H9 (cell line): ENCODE measurements at regions not wholly inside any gene's neighbourhood (a gene's known extent, or its start where the extent isn't known, plus 50 kb on each side); places are given as distances from the start of the nearest gene placed in this dataset.

ENCODE experiments used
- DNase-seq: peaks from one replicate; pipeline ENCODE4 v3.0.0-alpha.2; 2017
- H2AFZ ChIP-seq: one replicate; pipeline ENCODE4 v1.6.1; 2013; ENCODE audit warnings: mild to moderate bottlenecking, low read length, control low read depth, moderate library complexity
- H2AK5ac ChIP-seq: 2 replicates; pipeline ENCODE4 v1.6.1; 2013; ENCODE audit warnings: low read length, control low read depth, mixed read lengths; ENCODE audit not compliant: insufficient read length
- H2BK120ac ChIP-seq: one replicate; pipeline ENCODE4 v1.6.1; 2013; ENCODE audit warnings: low read depth, mild to moderate bottlenecking, low read length, control low read depth, inconsistent platforms; ENCODE audit not compliant: poor library complexity, severe bottlenecking
- H2BK12ac ChIP-seq: 2 replicates; pipeline ENCODE4 v1.6.1; 2013; ENCODE audit warnings: low read length, control low read depth, mixed read lengths, low read depth; ENCODE audit not compliant: insufficient read length
- H2BK15ac ChIP-seq: 2 replicates; pipeline ENCODE4 v1.6.1; 2013; ENCODE audit warnings: low read depth, low read length, control low read depth
- H2BK20ac ChIP-seq: one replicate; pipeline ENCODE4 v1.6.1; 2013; ENCODE audit warnings: low read depth, mild to moderate bottlenecking, low read length, control low read depth, inconsistent platforms; ENCODE audit not compliant: poor library complexity, severe bottlenecking
- H2BK5ac ChIP-seq: 2 replicates; pipeline ENCODE4 v1.6.1; 2013; ENCODE audit warnings: low read length, control low read depth, mixed read lengths; ENCODE audit not compliant: insufficient read length
- H3K14ac ChIP-seq: 2 replicates; pipeline ENCODE4 v1.6.1; 2013; ENCODE audit warnings: low read length, control low read depth; ENCODE audit not compliant: insufficient read depth
- H3K18ac ChIP-seq: 2 replicates; pipeline ENCODE4 v1.6.1; 2013; ENCODE audit warnings: low read depth, mild to moderate bottlenecking, mixed read lengths, low read length, control low read depth; ENCODE audit not compliant: insufficient read length
- H3K23ac ChIP-seq: 2 replicates; pipeline ENCODE4 v1.6.1; 2013; ENCODE audit warnings: low read length, control low read depth, mixed read lengths, low read depth; ENCODE audit not compliant: insufficient read length
- H3K23me2 ChIP-seq: 2 replicates; pipeline ENCODE4 v1.6.1; 2013; ENCODE audit warnings: low read depth, mild to moderate bottlenecking, mixed read lengths, low read length, control low read depth; ENCODE audit not compliant: insufficient read length, poor library complexity, severe bottlenecking
- H3K27ac ChIP-seq: 2 replicates; pipeline ENCODE4 v1.5.1; 2013; ENCODE audit warnings: low read length, control low read depth, mixed read lengths, low read depth; ENCODE audit not compliant: insufficient read length
- H3K27me3 ChIP-seq: 2 replicates; pipeline ENCODE4 v1.6.1; 2013; ENCODE audit warnings: low read length, control low read depth, inconsistent platforms; ENCODE audit not compliant: insufficient read depth
- H3K4ac ChIP-seq: 2 replicates; pipeline ENCODE4 v1.6.1; 2013; ENCODE audit warnings: low read depth, mild to moderate bottlenecking, control low read depth, inconsistent platforms, low read length, moderate library complexity
- H3K4me1 ChIP-seq: 2 replicates; pipeline ENCODE4 v1.6.1; 2013; ENCODE audit warnings: low read length, control low read depth, inconsistent platforms; ENCODE audit not compliant: insufficient read depth
- H3K4me2 ChIP-seq: 2 replicates; pipeline ENCODE4 v1.6.1; 2013; ENCODE audit warnings: low read length, control low read depth, mixed read lengths; ENCODE audit not compliant: insufficient read length, insufficient read depth
- H3K56ac ChIP-seq: 2 replicates; pipeline ENCODE4 v1.6.1; 2013; ENCODE audit warnings: low read depth, mild to moderate bottlenecking, mixed read lengths, low read length, control low read depth; ENCODE audit not compliant: insufficient read length
- H3K79me1 ChIP-seq: 2 replicates; pipeline ENCODE4 v1.6.1; 2013; ENCODE audit warnings: low read depth, mild to moderate bottlenecking, moderate library complexity, low read length, control low read depth, inconsistent platforms; ENCODE audit not compliant: insufficient read depth, poor library complexity, severe bottlenecking
- H3K79me2 ChIP-seq: 2 replicates; pipeline ENCODE4 v1.6.1; 2013; ENCODE audit warnings: low read length, control low read depth, inconsistent platforms; ENCODE audit not compliant: insufficient read depth
- H3K9ac ChIP-seq: 2 replicates; pipeline ENCODE4 v1.6.1; 2013; ENCODE audit warnings: low read length, control low read depth, mixed read lengths; ENCODE audit not compliant: insufficient read length; ENCODE audit errors: extremely low read depth
- H3K9me3 ChIP-seq: one replicate; pipeline ENCODE4 v1.6.1; 2013; ENCODE audit warnings: low read depth, low read length, inconsistent platforms; ENCODE audit not compliant: control insufficient read depth
- H3T11ph ChIP-seq: one replicate; pipeline ENCODE4 v1.6.1; 2013; ENCODE audit warnings: mild to moderate bottlenecking, low read length, control low read depth, inconsistent platforms
- H4K20me1 ChIP-seq: one replicate; pipeline ENCODE4 v1.6.1; 2013; ENCODE audit not compliant: control insufficient read depth, insufficient read length, insufficient read depth
- H4K5ac ChIP-seq: 2 replicates; pipeline ENCODE4 v1.6.1; 2013; ENCODE audit warnings: low read depth, mild to moderate bottlenecking, mixed read lengths, low read length, control low read depth; ENCODE audit not compliant: insufficient read length
- H4K8ac ChIP-seq: replicated peaks from 2 replicates; pipeline ENCODE4 v1.6.1; 2013; ENCODE audit warnings: low read length, control low read depth, mixed read lengths, low read depth; ENCODE audit not compliant: insufficient read length
- H4K91ac ChIP-seq: 2 replicates; pipeline ENCODE4 v1.6.1; 2013; ENCODE audit warnings: low read depth, mild to moderate bottlenecking, moderate library complexity, mixed read lengths, low read length, control low read depth; ENCODE audit not compliant: insufficient read length
- H3K27ac Mint-ChIP-seq, 3 experiments: 2 replicates in 2 of 3; 3 replicates in 1 of 3; pipeline ENCODE4 v1.8.0; 2020 to 2021; ENCODE audit warnings: mixed read lengths in 3 of 3, mild to moderate bottlenecking in 1 of 3, moderate library complexity in 1 of 3
- H3K27me3 Mint-ChIP-seq: 2 replicates; pipeline ENCODE4 v1.8.0; 2021; ENCODE audit warnings: low read depth, mild to moderate bottlenecking, moderate library complexity, mixed read lengths
- H3K36me3 Mint-ChIP-seq, 3 experiments: 2 replicates in 2 of 3; 3 replicates in 1 of 3; pipeline ENCODE4 v1.8.0; 2020 to 2021; ENCODE audit warnings: low read depth in 3 of 3, mixed read lengths in 3 of 3; ENCODE audit not compliant: insufficient read depth in 1 of 3
- H3K4me1 Mint-ChIP-seq, 2 experiments: 2 replicates each; pipeline ENCODE4 v1.8.0; 2020; ENCODE audit warnings: mixed read lengths in 2 of 2
- H3K4me3 Mint-ChIP-seq, 2 experiments: 2 replicates in 1 of 2; 3 replicates in 1 of 2; pipeline ENCODE4 v1.8.0; 2020 to 2021; ENCODE audit warnings: mild to moderate bottlenecking in 2 of 2, mixed read lengths in 2 of 2, moderate library complexity in 1 of 2
- H3K9me3 Mint-ChIP-seq, 2 experiments: 2 replicates in 1 of 2; 3 replicates in 1 of 2; pipeline ENCODE4 v1.8.0; 2020; ENCODE audit warnings: mild to moderate bottlenecking in 2 of 2, mixed read lengths in 2 of 2, moderate library complexity in 1 of 2
- CTCF ChIP-seq: fragments of 200-600 bp; sonication (generic); conservative IDR thresholded peaks from 3 replicates; pipeline ENCODE4 v1.8.0; 2021; ENCODE audit warnings: antibody characterized with exemption, mild to moderate bottlenecking
- WGBS: extraction: QIAGEN DNeasy Blood & Tissue Kit; methylation state at CpG from one replicate; pipeline ENCODE4 v1.1.7; 2013; ENCODE audit warnings: missing lambda C conversion rate, low lambda C conversion rate, mixed read lengths; ENCODE audit not compliant: insufficient read length; ENCODE audit errors: extremely low coverage; 5-methylcytosine and 5-hydroxymethylcytosine counted together

GRCh38 chr4:4681653-4682052, 139.8 kb upstream of the STX18 start:
- Mint-ChIP-seq H3K27me3 (peaks cover 19% of the 10 kb centered on the region), H3K4me1 (peaks cover 19 to 21% of the 10 kb centered on the region in 2 experiments), H3K27ac (no peak overlapping the region), H3K9me3 (no peaks in the 10 kb centered on the region), H3K36me3 (peaks cover 0 to 4% (median 0%) of the 10 kb centered on the region in 3 experiments; a peak in 1 of 7 replicates), H3K4me3 (no peak overlapping the region; a peak in 1 of 5 replicates)
- Histone ChIP-seq H3K79me1 (no peaks in the 10 kb centered on the region), H2BK12ac (no peak overlapping the region), H3K18ac (no peak overlapping the region), H4K20me1 (no peaks in the 10 kb centered on the region), H3T11ph (no peak overlapping the region), H3K56ac (no peak overlapping the region), H3K9ac (no peak overlapping the region), H3K4me2 (no peak overlapping the region), H2AK5ac (no peak overlapping the region), H3K27me3 (no peaks in the 10 kb centered on the region), H2BK120ac (no peak overlapping the region), H3K4me1 (peaks cover 8% of the 10 kb centered on the region), H3K23me2 (no peaks in the 10 kb centered on the region), H3K9me3 (no peaks in the 10 kb centered on the region), H4K8ac (no peak overlapping the region), H4K5ac (no peak overlapping the region), H3K23ac (no peak overlapping the region), H3K4ac (no peak overlapping the region), H2AFZ (no peak overlapping the region), H2BK5ac (no peak overlapping the region), H3K27ac (no peak overlapping the region), H2BK15ac (no peak overlapping the region), H3K14ac (no peak overlapping the region), H3K79me2 (no peaks in the 10 kb centered on the region), H2BK20ac (no peak overlapping the region), H4K91ac (no peak overlapping the region)
- no CpG with 5 or more reads among the region's 4 CpGs for WGBS
- DNase-seq = no peak
- TF ChIP-seq CTCF = no peak
